Nephron progenitor cell (in vitro differentiated cells): ENCODE measurements at regions not wholly inside any gene's neighbourhood (a gene's known extent, or its start where the extent isn't known, plus 50 kb on each side); places are given as distances from the start of the nearest gene placed in this dataset.
A peak's percentile ranks its signal among the peaks of the same experiment; 100 is the strongest.
"Not testable (repeated sequence)": the region's sequence is repeated elsewhere in the genome, so short reads cannot be mapped to it uniquely, and the experiment has no call there.

Experiments used
- DNase-seq: peaks from one replicate; pipeline ENCODE4 v3.0.0; 2021
- H3K27ac Mint-ChIP-seq: 2 replicates; pipeline ENCODE4 v1.8.0; 2021; ENCODE audit warnings: mild to moderate bottlenecking, moderate library complexity, mixed read lengths
- H3K27me3 Mint-ChIP-seq: 2 replicates; pipeline ENCODE4 v1.8.0; 2021; ENCODE audit warnings: mild to moderate bottlenecking, low read depth, mixed read lengths; ENCODE audit not compliant: poor library complexity
- H3K36me3 Mint-ChIP-seq: 2 replicates; pipeline ENCODE4 v1.8.0; 2021; ENCODE audit warnings: low read depth, mixed read lengths
- H3K4me1 Mint-ChIP-seq: 2 replicates; pipeline ENCODE4 v1.8.0; 2021; ENCODE audit warnings: mixed read lengths
- H3K4me3 Mint-ChIP-seq: 2 replicates; pipeline ENCODE4 v1.8.0; 2021; ENCODE audit warnings: mild to moderate bottlenecking, moderate library complexity, mixed read lengths
- H3K9me3 Mint-ChIP-seq: 2 replicates; pipeline ENCODE4 v1.8.0; 2021; ENCODE audit warnings: mild to moderate bottlenecking, moderate library complexity, mixed read lengths
- TF ChIP-seq, protein P1 (sequence below): fragments of 200-600 bp; sonication (generic); IDR thresholded peaks from 2 replicates; pipeline ENCODE4 v1.5.0; 2021; ENCODE audit warnings: antibody characterized with exemption

DNA sequence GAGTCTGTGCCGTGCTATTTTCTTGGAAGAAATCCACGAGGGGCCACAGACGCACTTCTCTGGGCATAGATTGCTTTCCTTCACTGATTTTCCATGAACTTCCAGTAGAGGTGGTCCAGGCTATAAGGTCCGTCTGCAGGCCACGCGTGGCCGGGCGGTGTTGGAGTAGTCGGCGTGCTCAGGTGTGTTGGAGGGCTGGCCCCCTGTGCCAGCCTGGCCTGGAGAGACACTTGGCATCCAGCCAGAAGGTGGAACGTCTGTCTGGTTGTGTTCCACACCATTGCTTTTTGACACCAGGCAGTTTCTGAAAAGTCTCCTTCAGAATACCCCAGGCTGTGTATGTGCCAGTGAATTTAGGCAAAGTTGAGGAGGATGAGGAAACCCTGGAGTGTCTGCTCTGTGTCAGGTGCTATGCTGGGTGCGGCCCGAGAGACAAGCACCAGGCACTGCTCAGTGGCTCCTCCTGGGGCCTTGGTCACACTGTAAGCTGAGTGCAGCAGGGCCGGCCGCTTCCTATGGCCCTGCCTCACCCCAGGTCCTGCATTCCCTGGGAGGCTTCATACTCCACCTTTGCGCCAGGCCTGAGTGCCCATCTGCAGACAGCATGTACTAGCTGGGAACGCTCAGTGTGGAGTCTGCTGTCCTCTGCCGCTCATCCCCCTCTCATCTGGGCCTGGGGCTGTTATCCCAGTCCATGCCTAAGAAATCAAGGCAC is 52.1 kb upstream of the TAMM41 start:
- TF ChIP-seq, protein P1, sequence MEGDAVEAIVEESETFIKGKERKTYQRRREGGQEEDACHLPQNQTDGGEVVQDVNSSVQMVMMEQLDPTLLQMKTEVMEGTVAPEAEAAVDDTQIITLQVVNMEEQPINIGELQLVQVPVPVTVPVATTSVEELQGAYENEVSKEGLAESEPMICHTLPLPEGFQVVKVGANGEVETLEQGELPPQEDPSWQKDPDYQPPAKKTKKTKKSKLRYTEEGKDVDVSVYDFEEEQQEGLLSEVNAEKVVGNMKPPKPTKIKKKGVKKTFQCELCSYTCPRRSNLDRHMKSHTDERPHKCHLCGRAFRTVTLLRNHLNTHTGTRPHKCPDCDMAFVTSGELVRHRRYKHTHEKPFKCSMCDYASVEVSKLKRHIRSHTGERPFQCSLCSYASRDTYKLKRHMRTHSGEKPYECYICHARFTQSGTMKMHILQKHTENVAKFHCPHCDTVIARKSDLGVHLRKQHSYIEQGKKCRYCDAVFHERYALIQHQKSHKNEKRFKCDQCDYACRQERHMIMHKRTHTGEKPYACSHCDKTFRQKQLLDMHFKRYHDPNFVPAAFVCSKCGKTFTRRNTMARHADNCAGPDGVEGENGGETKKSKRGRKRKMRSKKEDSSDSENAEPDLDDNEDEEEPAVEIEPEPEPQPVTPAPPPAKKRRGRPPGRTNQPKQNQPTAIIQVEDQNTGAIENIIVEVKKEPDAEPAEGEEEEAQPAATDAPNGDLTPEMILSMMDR, result no peak
- no peak overlapping the region for H3K4me3 Mint-ChIP-seq

DNA sequence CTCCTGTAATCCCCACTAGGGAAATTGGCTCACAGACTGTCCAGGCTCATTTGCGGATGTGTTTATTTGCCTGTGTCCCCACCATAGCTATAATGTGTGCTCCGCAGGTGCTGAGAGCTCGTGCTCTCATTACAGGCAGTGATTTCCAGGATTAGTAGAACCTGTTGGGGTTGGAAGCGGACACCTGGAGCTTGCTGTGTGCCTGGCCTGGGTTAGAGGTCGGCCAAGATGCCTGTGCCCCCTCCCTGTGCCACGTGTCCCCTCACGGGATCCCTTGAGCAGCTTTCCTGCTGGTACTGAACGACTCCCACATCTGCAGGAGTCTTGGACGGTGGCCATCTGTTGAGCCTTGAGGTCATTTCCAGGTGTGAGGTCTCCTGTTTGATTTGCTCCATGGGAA is 52.7 kb upstream of the TAMM41 start:
- H3K9me3 Mint-ChIP-seq, DNase-seq, H3K27ac Mint-ChIP-seq, H3K4me3 Mint-ChIP-seq, H3K4me1 Mint-ChIP-seq, H3K36me3 Mint-ChIP-seq: not testable (repeated sequence)
- peaks cover 22% of the 10 kb centered on the region for H3K27me3 Mint-ChIP-seq

More for the DNA sequence above, 52.1 kb upstream of the TAMM41 start:
- H3K9me3 Mint-ChIP-seq, result peaks cover 14% of the 10 kb centered on the region
- H3K36me3 Mint-ChIP-seq, result no peaks in the 10 kb centered on the region
- H3K27ac Mint-ChIP-seq, result no peak overlapping the region
- DNase-seq, result no peak
- peaks cover 22% of the 10 kb centered on the region for H3K27me3 Mint-ChIP-seq
- no peaks in the 10 kb centered on the region for H3K4me1 Mint-ChIP-seq

DNA sequence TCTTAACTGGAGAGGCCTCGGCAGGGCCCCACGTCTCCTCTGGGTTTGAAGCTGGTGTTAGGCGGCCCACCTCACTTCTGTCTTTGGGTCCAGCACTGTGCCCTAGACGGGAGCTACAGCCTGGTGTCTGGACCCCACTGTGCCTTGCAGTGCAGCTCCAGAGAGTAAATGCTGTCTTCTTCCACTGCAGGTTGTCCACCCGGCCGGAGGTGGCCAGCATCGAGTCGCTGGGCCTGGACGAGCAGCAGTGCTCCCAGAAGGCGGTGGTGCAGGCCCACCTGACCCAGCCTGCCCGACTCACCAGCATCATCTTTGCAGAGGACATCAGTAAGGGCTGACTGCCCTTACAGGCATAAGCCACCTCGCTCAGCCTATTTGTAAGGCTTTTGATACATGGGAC is 53.1 kb upstream of the TAMM41 start:
- no peak for DNase-seq
- Mint-ChIP-seq H3K27ac (no peak overlapping the region), H3K4me3 (no peak overlapping the region), H3K27me3 (peaks cover 22% of the 10 kb centered on the region), H3K4me1 (no peaks in the 10 kb centered on the region), H3K9me3 (peaks cover 7% of the 10 kb centered on the region), H3K36me3 (no peaks in the 10 kb centered on the region)
- TF ChIP-seq, protein P1, result no peak

DNA sequence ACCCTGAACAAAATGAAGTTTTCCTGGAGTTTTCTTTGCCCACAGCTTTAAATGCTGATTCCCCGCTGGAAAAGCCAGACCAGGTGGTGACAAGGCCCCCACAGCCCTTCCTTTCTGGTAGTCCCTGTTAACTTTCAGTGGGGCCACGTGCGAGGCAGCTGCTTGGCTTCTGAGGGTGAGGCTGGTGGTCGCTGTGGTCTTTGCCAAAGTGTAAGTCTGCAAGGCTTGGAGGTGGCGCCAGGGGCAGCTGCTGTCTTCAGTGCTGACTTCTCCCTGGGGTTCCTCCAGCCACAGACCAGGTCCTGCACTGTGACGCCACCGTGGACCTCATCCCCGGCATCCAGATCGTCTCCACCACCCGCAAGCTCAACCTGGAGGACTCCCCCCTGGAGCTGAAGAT is 54.1 kb upstream of the TAMM41 start:
- Mint-ChIP-seq H3K27me3 (peaks cover 25% of the 10 kb centered on the region), H3K9me3 (peaks cover 7% of the 10 kb centered on the region), H3K27ac (no peak overlapping the region), H3K36me3 (no peaks in the 10 kb centered on the region), H3K4me1 (no peaks in the 10 kb centered on the region), H3K4me3 (no peak overlapping the region)
- no peak for DNase-seq
- TF ChIP-seq, protein P1, result no peak

DNA sequence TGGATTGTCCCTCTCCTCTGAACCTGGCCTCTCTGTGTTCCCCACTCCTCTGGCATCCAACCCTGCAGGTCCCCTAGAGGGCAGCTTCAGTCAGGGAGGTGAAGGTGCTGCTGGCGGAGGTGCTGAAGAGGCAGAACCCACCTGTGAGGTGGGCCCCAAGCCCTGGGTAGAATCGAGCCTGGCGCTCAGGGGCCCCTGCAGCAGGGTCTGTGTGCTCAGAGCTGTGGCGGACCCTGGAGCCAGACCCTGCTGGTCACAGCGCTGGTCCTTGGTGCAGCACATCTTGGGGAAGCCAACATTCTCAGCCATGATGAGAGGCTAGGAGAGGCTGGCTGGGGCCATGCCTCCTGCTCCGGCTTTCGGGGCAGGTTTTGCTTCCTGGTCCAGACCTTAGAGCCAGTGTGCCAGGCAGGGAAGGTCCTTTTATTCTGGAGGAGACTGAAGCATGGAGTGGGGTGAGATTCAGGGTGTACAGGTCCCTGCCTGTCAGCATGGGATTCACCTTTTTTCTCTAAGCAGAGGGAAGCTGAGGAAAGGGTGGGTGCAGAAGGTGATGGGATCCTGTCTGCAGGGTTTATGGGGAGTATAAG is 54.7 kb upstream of the TAMM41 start:
- no peak for DNase-seq
- Mint-ChIP-seq H3K4me1 (no peaks in the 10 kb centered on the region), H3K36me3 (no peaks in the 10 kb centered on the region), H3K9me3 (peaks cover 4% of the 10 kb centered on the region), H3K27ac (peak overlapping the region; percentile 75), H3K4me3 (no peak overlapping the region), H3K27me3 (peaks cover 24% of the 10 kb centered on the region)
- TF ChIP-seq, protein P1, result no peak

DNA sequence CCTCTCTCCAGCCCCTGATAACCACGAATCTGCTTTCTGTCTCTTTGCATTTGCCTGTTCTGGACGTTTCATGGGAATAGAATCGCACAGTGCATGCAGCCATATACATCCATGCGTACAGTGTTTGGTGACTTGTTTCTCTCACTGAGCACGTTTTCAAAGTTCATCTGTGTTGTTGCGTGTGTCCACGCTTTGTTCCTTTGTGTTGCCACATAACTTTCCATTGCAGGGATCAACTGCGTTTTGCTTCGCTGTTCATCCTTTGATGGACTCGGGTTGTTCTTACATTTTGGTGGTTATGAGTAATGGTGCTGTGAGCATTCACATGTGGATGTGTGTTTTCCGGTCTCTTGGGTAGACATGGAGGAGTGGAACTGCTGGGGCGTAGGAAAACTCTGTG is 56.4 kb upstream of the TAMM41 start:
- Mint-ChIP-seq H3K4me1 (peaks cover 8% of the 10 kb centered on the region), H3K9me3 (no peaks in the 10 kb centered on the region), H3K4me3 (no peak overlapping the region), H3K36me3 (no peaks in the 10 kb centered on the region), H3K27ac (no peak overlapping the region), H3K27me3 (peaks cover 14% of the 10 kb centered on the region)
- DNase-seq, result no peak
- TF ChIP-seq, protein P1, result no peak
